ENCODE measurements at regions not wholly inside any gene's neighbourhood (a gene's known extent, or its start where the extent isn't known, plus 50 kb on each side); places are given as distances from the start of the nearest gene placed in this dataset.

- no peak overlapping the region for H4K5ac ChIP-seq (ENCODE audit: low read length)
- H3K79me1 ChIP-seq (ENCODE audit: low read length) = no peaks in the 10 kb centered on the region
- no peak for DNase-seq
- H2BK120ac ChIP-seq (ENCODE audit: low read depth, low read length) = no peak overlapping the region
- no peak overlapping the region for H4K8ac ChIP-seq (ENCODE audit: low read depth, low read length)
- H3K27me3 ChIP-seq (ENCODE audit: insufficient read depth, low read length, poor library complexity) = no peaks in the 10 kb centered on the region
- no peaks in the 10 kb centered on the region for H3K79me2 ChIP-seq (ENCODE audit: control insufficient read depth, insufficient read depth, low read length)
- no peaks in the 10 kb centered on the region for H3K36me3 ChIP-seq (ENCODE audit: control insufficient read depth, insufficient read depth, low read length)
- H3K27ac ChIP-seq (ENCODE audit: low read depth, low read length) = no peak overlapping the region
- no peak overlapping the region for H2BK5ac ChIP-seq (ENCODE audit: low read length)
- H3K18ac ChIP-seq (ENCODE audit: low read length) = no peak overlapping the region
- no peak overlapping the region for H2BK15ac ChIP-seq (replicated peaks; ENCODE audit: low read depth)
- no peak overlapping the region for H3K4me2 ChIP-seq (ENCODE audit: low read length)
- H3K4ac ChIP-seq (ENCODE audit: low read depth, low read length) = no peak overlapping the region
- H3K23ac ChIP-seq (ENCODE audit: low read length) = no peak overlapping the region
- H3K9ac ChIP-seq (ENCODE audit: low read length) = no peak overlapping the region
- H3K56ac ChIP-seq (ENCODE audit: low read length) = no peak overlapping the region
- no CpG with 5 or more reads among the region's 5 CpGs for WGBS (ENCODE audit: extremely low coverage, insufficient coverage, low lambda C conversion rate)
- H2AK5ac ChIP-seq (ENCODE audit: low read length) = no peak overlapping the region
- no peak overlapping the region for H3K4me3 ChIP-seq (ENCODE audit: low read length)
- no peaks in the 10 kb centered on the region for H3K4me1 ChIP-seq (ENCODE audit: control insufficient read depth, low read depth, low read length)
Observed at GRCh38 chr6:76866091-76866915, 597.0 kb downstream of the HTR1B start.

GRCh38 chr6:76862936-76863335 is 600.4 kb downstream of the HTR1B start:
- Histone ChIP-seq H3K4me2 (ENCODE audit: low read length) (no peak overlapping the region), H3K9ac (ENCODE audit: low read length) (no peak overlapping the region), H3K36me3 (ENCODE audit: control insufficient read depth, insufficient read depth, low read length) (no peaks in the 10 kb centered on the region), H3K27ac (ENCODE audit: low read depth, low read length) (no peak overlapping the region), H3K23ac (ENCODE audit: low read length) (no peak overlapping the region), H3K4me3 (ENCODE audit: low read length) (no peak overlapping the region), H3K4me1 (ENCODE audit: control insufficient read depth, low read depth, low read length) (no peaks in the 10 kb centered on the region), H2BK120ac (ENCODE audit: low read depth, low read length) (no peak overlapping the region), H3K56ac (ENCODE audit: low read length) (no peak overlapping the region), H2AK5ac (ENCODE audit: low read length) (no peak overlapping the region), H4K5ac (ENCODE audit: low read length) (no peak overlapping the region), H3K4ac (ENCODE audit: low read depth, low read length) (no peak overlapping the region), H2BK15ac (replicated peaks; ENCODE audit: low read depth) (no peak overlapping the region), H3K18ac (ENCODE audit: low read length) (no peak overlapping the region), H2BK5ac (ENCODE audit: low read length) (no peak overlapping the region), H3K27me3 (ENCODE audit: insufficient read depth, low read length, poor library complexity) (no peaks in the 10 kb centered on the region), H3K79me1 (ENCODE audit: low read length) (no peaks in the 10 kb centered on the region), H3K79me2 (ENCODE audit: control insufficient read depth, insufficient read depth, low read length) (no peaks in the 10 kb centered on the region), H4K8ac (ENCODE audit: low read depth, low read length) (no peak overlapping the region)
- DNase-seq = no peak
- no CpG with 5 or more reads among the region's 1 CpG for WGBS (ENCODE audit: extremely low coverage, insufficient coverage, low lambda C conversion rate)

DNA sequence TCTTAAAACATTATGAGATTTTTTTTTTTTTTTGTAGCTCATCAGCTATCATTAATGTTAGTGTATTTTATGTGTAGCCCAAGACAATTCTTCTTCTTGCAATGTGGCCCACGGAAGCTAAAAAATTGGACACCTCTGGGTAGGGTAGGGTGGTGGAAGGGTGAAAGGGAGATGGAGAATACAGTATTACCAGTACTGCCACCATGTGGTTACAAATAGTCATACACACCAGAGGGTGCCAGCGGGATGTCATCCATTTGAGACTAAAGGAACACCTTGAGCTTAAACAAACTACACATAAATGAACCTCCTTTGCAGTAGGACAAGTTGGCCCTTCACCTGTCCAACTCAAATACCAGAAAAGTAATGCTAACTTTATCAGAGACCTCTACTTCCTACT is 601.9 kb downstream of the HTR1B start:
- H2BK120ac ChIP-seq (ENCODE audit: low read depth, low read length) = no peak overlapping the region
- H3K9ac ChIP-seq (ENCODE audit: low read length) = no peak overlapping the region
- peak; percentile 65 for DNase-seq
- H3K27ac ChIP-seq (ENCODE audit: low read depth, low read length) = no peak overlapping the region
- H3K79me2 ChIP-seq (ENCODE audit: control insufficient read depth, insufficient read depth, low read length) = no peaks in the 10 kb centered on the region
- no peaks in the 10 kb centered on the region for H3K27me3 ChIP-seq (ENCODE audit: insufficient read depth, low read length, poor library complexity)
- H4K5ac ChIP-seq (ENCODE audit: low read length) = no peak overlapping the region
- no peaks in the 10 kb centered on the region for H3K4me1 ChIP-seq (ENCODE audit: control insufficient read depth, low read depth, low read length)
- WGBS (ENCODE audit: extremely low coverage, insufficient coverage, low lambda C conversion rate) = no CpG with 5 or more reads among the region's 2 CpGs
- H3K79me1 ChIP-seq (ENCODE audit: low read length) = no peaks in the 10 kb centered on the region
- no peak overlapping the region for H4K8ac ChIP-seq (ENCODE audit: low read depth, low read length)
- H3K4ac ChIP-seq (ENCODE audit: low read depth, low read length) = no peak overlapping the region
- H3K4me3 ChIP-seq (ENCODE audit: low read length) = no peak overlapping the region
- no peak overlapping the region for H2BK15ac ChIP-seq (replicated peaks; ENCODE audit: low read depth)
- H2AK5ac ChIP-seq (ENCODE audit: low read length) = no peak overlapping the region
- no peak overlapping the region for H3K4me2 ChIP-seq (ENCODE audit: low read length)
- H2BK5ac ChIP-seq (ENCODE audit: low read length) = no peak overlapping the region
- H3K18ac ChIP-seq (ENCODE audit: low read length) = no peak overlapping the region
- no peaks in the 10 kb centered on the region for H3K36me3 ChIP-seq (ENCODE audit: control insufficient read depth, insufficient read depth, low read length)
- no peak overlapping the region for H3K56ac ChIP-seq (ENCODE audit: low read length)
- no peak overlapping the region for H3K23ac ChIP-seq (ENCODE audit: low read length)

- H3K4ac ChIP-seq (ENCODE audit: low read depth, low read length) = no peak overlapping the region
- H3K27me3 ChIP-seq (ENCODE audit: insufficient read depth, low read length, poor library complexity) = no peaks in the 10 kb centered on the region
- no peak overlapping the region for H3K27ac ChIP-seq (ENCODE audit: low read depth, low read length)
- no peak overlapping the region for H3K18ac ChIP-seq (ENCODE audit: low read length)
- no peak overlapping the region for H3K4me2 ChIP-seq (ENCODE audit: low read length)
- H2BK15ac ChIP-seq (replicated peaks; ENCODE audit: low read depth) = no peak overlapping the region
- H3K4me3 ChIP-seq (ENCODE audit: low read length) = no peak overlapping the region
- H2BK120ac ChIP-seq (ENCODE audit: low read depth, low read length) = no peak overlapping the region
- H3K36me3 ChIP-seq (ENCODE audit: control insufficient read depth, insufficient read depth, low read length) = no peaks in the 10 kb centered on the region
- H3K56ac ChIP-seq (ENCODE audit: low read length) = no peak overlapping the region
- H3K79me2 ChIP-seq (ENCODE audit: control insufficient read depth, insufficient read depth, low read length) = no peaks in the 10 kb centered on the region
- H3K9ac ChIP-seq (ENCODE audit: low read length) = no peak overlapping the region
- DNase-seq = no peak
- no CpG with 5 or more reads among the region's 5 CpGs for whole genome bisulfite sequencing (ENCODE audit: extremely low coverage, insufficient coverage, low lambda C conversion rate)
- H2AK5ac ChIP-seq (ENCODE audit: low read length) = no peak overlapping the region
- H4K5ac ChIP-seq (ENCODE audit: low read length) = no peak overlapping the region
- H3K23ac ChIP-seq (ENCODE audit: low read length) = no peak overlapping the region
- H4K8ac ChIP-seq (ENCODE audit: low read depth, low read length) = no peak overlapping the region
- H3K79me1 ChIP-seq (ENCODE audit: low read length) = no peaks in the 10 kb centered on the region
- H2BK5ac ChIP-seq (ENCODE audit: low read length) = no peak overlapping the region
- H3K4me1 ChIP-seq (ENCODE audit: control insufficient read depth, low read depth, low read length) = no peaks in the 10 kb centered on the region
Observed at GRCh38 chr6:76856065-76856464, 607.2 kb downstream of the HTR1B start.

- no peak overlapping the region for H3K9ac ChIP-seq (ENCODE audit: low read length)
- H2BK120ac ChIP-seq (ENCODE audit: low read depth, low read length) = no peak overlapping the region
- H2BK5ac ChIP-seq (ENCODE audit: low read length) = no peak overlapping the region
- H3K36me3 ChIP-seq (ENCODE audit: control insufficient read depth, insufficient read depth, low read length) = no peaks in the 10 kb centered on the region
- no peaks in the 10 kb centered on the region for H3K79me1 ChIP-seq (ENCODE audit: low read length)
- no peaks in the 10 kb centered on the region for H3K27me3 ChIP-seq (ENCODE audit: insufficient read depth, low read length, poor library complexity)
- H3K79me2 ChIP-seq (ENCODE audit: control insufficient read depth, insufficient read depth, low read length) = no peaks in the 10 kb centered on the region
- H4K8ac ChIP-seq (ENCODE audit: low read depth, low read length) = no peak overlapping the region
- H2BK15ac ChIP-seq (replicated peaks; ENCODE audit: low read depth) = no peak overlapping the region
- H3K4me1 ChIP-seq (ENCODE audit: control insufficient read depth, low read depth, low read length) = no peaks in the 10 kb centered on the region
- H3K56ac ChIP-seq (ENCODE audit: low read length) = no peak overlapping the region
- no peak overlapping the region for H3K4ac ChIP-seq (ENCODE audit: low read depth, low read length)
- peak; percentile 38 for DNase-seq
- no peak overlapping the region for H3K4me3 ChIP-seq (ENCODE audit: low read length)
- H4K5ac ChIP-seq (ENCODE audit: low read length) = no peak overlapping the region
- no CpG with 5 or more reads among the region's 1 CpG for WGBS (ENCODE audit: extremely low coverage, insufficient coverage, low lambda C conversion rate)
- no peak overlapping the region for H3K27ac ChIP-seq (ENCODE audit: low read depth, low read length)
- H3K18ac ChIP-seq (ENCODE audit: low read length) = no peak overlapping the region
- H3K23ac ChIP-seq (ENCODE audit: low read length) = no peak overlapping the region
- no peak overlapping the region for H2AK5ac ChIP-seq (ENCODE audit: low read length)
- H3K4me2 ChIP-seq (ENCODE audit: low read length) = no peak overlapping the region
Observed at GRCh38 chr6:76852776-76853175, 610.5 kb downstream of the HTR1B start.

All from mesendoderm (in vitro differentiated cells).